ENCODE measurements at regions not wholly inside any gene's neighbourhood (a gene's known extent, or its start where the extent isn't known, plus 50 kb on each side); places are given as distances from the start of the nearest gene placed in this dataset.

- TF ChIP-seq, protein P1, sequence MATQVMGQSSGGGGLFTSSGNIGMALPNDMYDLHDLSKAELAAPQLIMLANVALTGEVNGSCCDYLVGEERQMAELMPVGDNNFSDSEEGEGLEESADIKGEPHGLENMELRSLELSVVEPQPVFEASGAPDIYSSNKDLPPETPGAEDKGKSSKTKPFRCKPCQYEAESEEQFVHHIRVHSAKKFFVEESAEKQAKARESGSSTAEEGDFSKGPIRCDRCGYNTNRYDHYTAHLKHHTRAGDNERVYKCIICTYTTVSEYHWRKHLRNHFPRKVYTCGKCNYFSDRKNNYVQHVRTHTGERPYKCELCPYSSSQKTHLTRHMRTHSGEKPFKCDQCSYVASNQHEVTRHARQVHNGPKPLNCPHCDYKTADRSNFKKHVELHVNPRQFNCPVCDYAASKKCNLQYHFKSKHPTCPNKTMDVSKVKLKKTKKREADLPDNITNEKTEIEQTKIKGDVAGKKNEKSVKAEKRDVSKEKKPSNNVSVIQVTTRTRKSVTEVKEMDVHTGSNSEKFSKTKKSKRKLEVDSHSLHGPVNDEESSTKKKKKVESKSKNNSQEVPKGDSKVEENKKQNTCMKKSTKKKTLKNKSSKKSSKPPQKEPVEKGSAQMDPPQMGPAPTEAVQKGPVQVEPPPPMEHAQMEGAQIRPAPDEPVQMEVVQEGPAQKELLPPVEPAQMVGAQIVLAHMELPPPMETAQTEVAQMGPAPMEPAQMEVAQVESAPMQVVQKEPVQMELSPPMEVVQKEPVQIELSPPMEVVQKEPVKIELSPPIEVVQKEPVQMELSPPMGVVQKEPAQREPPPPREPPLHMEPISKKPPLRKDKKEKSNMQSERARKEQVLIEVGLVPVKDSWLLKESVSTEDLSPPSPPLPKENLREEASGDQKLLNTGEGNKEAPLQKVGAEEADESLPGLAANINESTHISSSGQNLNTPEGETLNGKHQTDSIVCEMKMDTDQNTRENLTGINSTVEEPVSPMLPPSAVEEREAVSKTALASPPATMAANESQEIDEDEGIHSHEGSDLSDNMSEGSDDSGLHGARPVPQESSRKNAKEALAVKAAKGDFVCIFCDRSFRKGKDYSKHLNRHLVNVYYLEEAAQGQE (IDR thresholded peaks at IDR 0.05; ENCODE audit: low read depth): no peak
- TF ChIP-seq EGR1 (IDR thresholded peaks at IDR 0.05) (no peak), CEBPB (IDR thresholded peaks at IDR 0.05) (no peak), EP300 (IDR thresholded peaks at IDR 0.05; ENCODE audit: borderline replicate concordance) (no peak)
Observed at GRCh38 chr1:229862017-229862774, 204.8 kb upstream of the GALNT2 start.
